ENCODE measurements at regions not wholly inside any gene's neighbourhood (a gene's known extent, or its start where the extent isn't known, plus 50 kb on each side); places are given as distances from the start of the nearest gene placed in this dataset.
A peak's percentile ranks its signal among the peaks of the same experiment; 100 is the strongest.

- H3F3A ChIP-seq (ENCODE audit: insufficient read depth): 0 out of 2 replicates have a peak, but pooled peaks cover 6% of the 10 kb centered on the region
- H3K9me3 ChIP-seq (ENCODE audit: insufficient read depth, low read length): no peaks in the 10 kb centered on the region
- H3K27me3 ChIP-seq (ENCODE audit: low read length): no peaks in the 10 kb centered on the region
- no peaks in the 10 kb centered on the region for H3K9me2 ChIP-seq (replicated peaks; ENCODE audit: insufficient read depth, low read length)
- H3K9ac ChIP-seq (ENCODE audit: low read length): peak overlapping the region; percentile 41; the same call in 1 of the 2 replicates
- peak overlapping the region; percentile 60 for H2AFZ ChIP-seq (ENCODE audit: low read depth, low read length, severe bottlenecking)
- peak overlapping the region; percentile 60 for H3K4me2 ChIP-seq (ENCODE audit: low read depth, low read length, poor library complexity, severe bottlenecking)
- H4K20me1 ChIP-seq (ENCODE audit: low read depth, low read length): no peaks in the 10 kb centered on the region
- no peaks in the 10 kb centered on the region for H3K79me2 ChIP-seq (ENCODE audit: insufficient read depth, low read length)
- peak overlapping the region; percentile 46 for H3K4me3 ChIP-seq (ENCODE audit: insufficient read depth, low read length, poor library complexity, severe bottlenecking)
- no peaks in the 10 kb centered on the region for H3K36me3 ChIP-seq (ENCODE audit: low read length)
- no peak overlapping the region for H3K27ac ChIP-seq (ENCODE audit: low read depth, low read length)
- TF ChIP-seq EZH2phosphoT487 (conservative IDR thresholded peaks at IDR 0.05; ENCODE audit: low read length) (no peak), CTCF (IDR thresholded peaks at IDR 0.05; ENCODE audit: insufficient read depth, low read length, poor library complexity, severe bottlenecking) (no peak)
Measured at GRCh38 chr4:1579901-1580691, 104.0 kb downstream of the FAM53A start.

GRCh38 chr4:1579001-1579900 lies 104.9 kb downstream of the FAM53A start:
- TF ChIP-seq CTCF (IDR thresholded peaks at IDR 0.05; ENCODE audit: insufficient read depth, low read length, poor library complexity, severe bottlenecking) (peak; percentile 35), EZH2phosphoT487 (conservative IDR thresholded peaks at IDR 0.05; ENCODE audit: low read length) (no peak)
- Histone ChIP-seq H3K36me3 (ENCODE audit: low read length) (no peaks in the 10 kb centered on the region), H3K9ac (ENCODE audit: low read length) (peak overlapping the region; percentile 41; the same call in 1 of the 2 replicates), H3K9me3 (ENCODE audit: insufficient read depth, low read length) (no peaks in the 10 kb centered on the region), H3K9me2 (replicated peaks; ENCODE audit: insufficient read depth, low read length) (no peaks in the 10 kb centered on the region), H3F3A (ENCODE audit: insufficient read depth) (0 out of 2 replicates have a peak, but pooled peaks cover 6% of the 10 kb centered on the region), H3K27me3 (ENCODE audit: low read length) (no peaks in the 10 kb centered on the region), H3K27ac (ENCODE audit: low read depth, low read length) (no peak overlapping the region), H4K20me1 (ENCODE audit: low read depth, low read length) (no peaks in the 10 kb centered on the region), H2AFZ (ENCODE audit: low read depth, low read length, severe bottlenecking) (peak overlapping the region; percentile 60), H3K4me3 (ENCODE audit: insufficient read depth, low read length, poor library complexity, severe bottlenecking) (peak overlapping the region; percentile 46), H3K4me2 (ENCODE audit: low read depth, low read length, poor library complexity, severe bottlenecking) (peak overlapping the region; percentile 60), H3K79me2 (ENCODE audit: insufficient read depth, low read length) (no peaks in the 10 kb centered on the region)

- TF ChIP-seq CTCF (IDR thresholded peaks at IDR 0.05; ENCODE audit: insufficient read depth, low read length, poor library complexity, severe bottlenecking) (no peak), EZH2phosphoT487 (conservative IDR thresholded peaks at IDR 0.05; ENCODE audit: low read length) (no peak)
- Histone ChIP-seq H3K9me3 (ENCODE audit: insufficient read depth, low read length) (no peaks in the 10 kb centered on the region), H3K27ac (ENCODE audit: low read depth, low read length) (no peak overlapping the region), H3K4me3 (ENCODE audit: insufficient read depth, low read length, poor library complexity, severe bottlenecking) (no peak overlapping the region), H3K27me3 (ENCODE audit: low read length) (no peaks in the 10 kb centered on the region), H4K20me1 (ENCODE audit: low read depth, low read length) (no peaks in the 10 kb centered on the region), H3F3A (ENCODE audit: insufficient read depth) (0 out of 2 replicates have a peak, but pooled peaks cover 6% of the 10 kb centered on the region), H3K79me2 (ENCODE audit: insufficient read depth, low read length) (no peaks in the 10 kb centered on the region), H3K9ac (ENCODE audit: low read length) (no peak overlapping the region), H3K9me2 (replicated peaks; ENCODE audit: insufficient read depth, low read length) (no peaks in the 10 kb centered on the region), H2AFZ (ENCODE audit: low read depth, low read length, severe bottlenecking) (no peak overlapping the region), H3K36me3 (ENCODE audit: low read length) (no peaks in the 10 kb centered on the region), H3K4me2 (ENCODE audit: low read depth, low read length, poor library complexity, severe bottlenecking) (no peak overlapping the region)
Measured at GRCh38 chr4:1578251-1578773, 105.8 kb downstream of the FAM53A start.
